ENCODE measurements at regions not wholly inside any gene's neighbourhood (a gene's known extent, or its start where the extent isn't known, plus 50 kb on each side); places are given as distances from the start of the nearest gene placed in this dataset.

- 40% methylated on average over 1 of the region's 6 CpGs for WGBS (ENCODE audit: insufficient coverage)
Measured at GRCh38 chr1:242826701-242827336, 302.3 kb upstream of the PLD5 start.

DNA sequence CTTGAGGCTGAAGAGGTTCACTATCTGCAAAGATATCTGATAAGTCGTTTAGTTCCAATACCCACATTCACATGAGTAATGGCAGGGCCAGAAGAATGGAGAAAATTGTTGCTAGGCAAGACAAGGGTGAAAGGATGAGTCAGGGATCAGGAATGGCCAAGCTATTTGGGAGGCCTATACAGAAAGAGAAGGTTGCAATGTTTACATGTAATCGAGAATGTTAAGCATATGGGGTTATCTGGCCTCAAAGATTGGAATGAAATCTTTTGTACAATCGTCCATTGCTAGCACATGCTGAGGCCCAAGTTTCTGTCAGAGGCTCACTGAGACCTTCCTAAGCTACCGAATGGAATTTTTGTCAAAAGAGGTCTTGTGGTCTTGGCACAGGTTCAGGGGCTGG is 299.9 kb upstream of the PLD5 start:
- Mint-ChIP-seq H3K4me3 (no peak overlapping the region), H3K27me3 (ENCODE audit: low read depth in 3 of 3) (peaks cover 0 to 2% (median 0%) of the 10 kb centered on the region in 3 donors), H3K36me3 (no peaks in the 10 kb centered on the region), H3K4me1 (no peaks in the 10 kb centered on the region), H3K9me3 (peaks cover 0 to 2% (median 0%) of the 10 kb centered on the region in 7 donors), H3K27ac (no peak overlapping the region)
- H3K27me3 ChIP-seq (ENCODE audit: control insufficient read depth in 2 of 2, insufficient read depth in 2 of 2, low read length in 2 of 2) = no peaks in the 10 kb centered on the region
- H3K4me2 ChIP-seq (replicated peaks; ENCODE audit: extremely low read depth, low read length, poor library complexity, severe bottlenecking) = no peak overlapping the region
- intact Hi-C loops (cut with micrococcal nuclease) = no loop called here
- no peaks in the 10 kb centered on the region for H3K36me3 ChIP-seq (replicated peaks in 1 of 2; ENCODE audit: control insufficient read depth in 1 of 2, insufficient read depth in 2 of 2, low read length in 2 of 2)
- no peaks in the 10 kb centered on the region for H3K4me1 ChIP-seq (ENCODE audit: control insufficient read depth in 1 of 2, insufficient read depth in 2 of 2, low read length in 2 of 2)
- no peak overlapping the region for H3K27ac ChIP-seq (ENCODE audit: low read depth in 1 of 2, low read length in 2 of 2)
- no peaks in the 10 kb centered on the region for H3K79me2 ChIP-seq (ENCODE audit: insufficient read depth, low read length)
- no peaks in the 10 kb centered on the region for H3K9me3 ChIP-seq (replicated peaks in 1 of 2; ENCODE audit: control insufficient read depth in 1 of 2, insufficient read depth in 1 of 2, low read length in 2 of 2)
- no peak overlapping the region for H2AFZ ChIP-seq (ENCODE audit: insufficient read depth, low read depth, low read length, poor library complexity, severe bottlenecking)
- H3K9ac ChIP-seq (ENCODE audit: insufficient read depth, low read length, poor library complexity, severe bottlenecking) = no peak overlapping the region
- H3K4me3 ChIP-seq (replicated peaks in 1 of 3; ENCODE audit: low read depth in 2 of 3, low read length in 3 of 3) = no peak overlapping the region
- DNase-seq = no peak
- WGBS (ENCODE audit: insufficient coverage) = 89% methylated on average over 1 of the region's 4 CpGs
- TF ChIP-seq, protein P1, sequence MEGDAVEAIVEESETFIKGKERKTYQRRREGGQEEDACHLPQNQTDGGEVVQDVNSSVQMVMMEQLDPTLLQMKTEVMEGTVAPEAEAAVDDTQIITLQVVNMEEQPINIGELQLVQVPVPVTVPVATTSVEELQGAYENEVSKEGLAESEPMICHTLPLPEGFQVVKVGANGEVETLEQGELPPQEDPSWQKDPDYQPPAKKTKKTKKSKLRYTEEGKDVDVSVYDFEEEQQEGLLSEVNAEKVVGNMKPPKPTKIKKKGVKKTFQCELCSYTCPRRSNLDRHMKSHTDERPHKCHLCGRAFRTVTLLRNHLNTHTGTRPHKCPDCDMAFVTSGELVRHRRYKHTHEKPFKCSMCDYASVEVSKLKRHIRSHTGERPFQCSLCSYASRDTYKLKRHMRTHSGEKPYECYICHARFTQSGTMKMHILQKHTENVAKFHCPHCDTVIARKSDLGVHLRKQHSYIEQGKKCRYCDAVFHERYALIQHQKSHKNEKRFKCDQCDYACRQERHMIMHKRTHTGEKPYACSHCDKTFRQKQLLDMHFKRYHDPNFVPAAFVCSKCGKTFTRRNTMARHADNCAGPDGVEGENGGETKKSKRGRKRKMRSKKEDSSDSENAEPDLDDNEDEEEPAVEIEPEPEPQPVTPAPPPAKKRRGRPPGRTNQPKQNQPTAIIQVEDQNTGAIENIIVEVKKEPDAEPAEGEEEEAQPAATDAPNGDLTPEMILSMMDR (IDR thresholded peaks at IDR 0.05) = no peak
- H4K20me1 ChIP-seq (ENCODE audit: insufficient read depth, low read length) = no peaks in the 10 kb centered on the region

More at GRCh38 chr1:242826701-242827336, 302.3 kb upstream of the PLD5 start:
- Histone ChIP-seq H3K27ac (ENCODE audit: low read depth in 1 of 2, low read length in 2 of 2) (no peak overlapping the region), H3K79me2 (ENCODE audit: insufficient read depth, low read length) (no peaks in the 10 kb centered on the region), H2AFZ (ENCODE audit: insufficient read depth, low read depth, low read length, poor library complexity, severe bottlenecking) (no peak overlapping the region), H3K27me3 (ENCODE audit: control insufficient read depth in 2 of 2, insufficient read depth in 2 of 2, low read length in 2 of 2) (no peaks in the 10 kb centered on the region), H3K4me2 (replicated peaks; ENCODE audit: extremely low read depth, low read length, poor library complexity, severe bottlenecking) (no peak overlapping the region), H4K20me1 (ENCODE audit: insufficient read depth, low read length) (no peaks in the 10 kb centered on the region), H3K4me1 (ENCODE audit: control insufficient read depth in 1 of 2, insufficient read depth in 2 of 2, low read length in 2 of 2) (no peaks in the 10 kb centered on the region), H3K9me3 (replicated peaks in 1 of 2; ENCODE audit: control insufficient read depth in 1 of 2, insufficient read depth in 1 of 2, low read length in 2 of 2) (no peaks in the 10 kb centered on the region), H3K9ac (ENCODE audit: insufficient read depth, low read length, poor library complexity, severe bottlenecking) (no peak overlapping the region), H3K36me3 (replicated peaks in 1 of 2; ENCODE audit: control insufficient read depth in 1 of 2, insufficient read depth in 2 of 2, low read length in 2 of 2) (no peaks in the 10 kb centered on the region), H3K4me3 (replicated peaks in 1 of 3; ENCODE audit: low read depth in 2 of 3, low read length in 3 of 3) (no peak overlapping the region)
- TF ChIP-seq, protein P1 (IDR thresholded peaks at IDR 0.05) = no peak
- H3K36me3 Mint-ChIP-seq = no peaks in the 10 kb centered on the region
- intact Hi-C loops (cut with micrococcal nuclease) = no loop called here
- no peak for DNase-seq
- no peak overlapping the region for H3K27ac Mint-ChIP-seq
- no peaks in the 10 kb centered on the region for H3K4me1 Mint-ChIP-seq
- peaks cover 0 to 5% (median 1%) of the 10 kb centered on the region in 7 donors for H3K9me3 Mint-ChIP-seq
- no peak overlapping the region for H3K4me3 Mint-ChIP-seq
- peaks cover 0 to 2% (median 0%) of the 10 kb centered on the region in 3 donors for H3K27me3 Mint-ChIP-seq (ENCODE audit: low read depth in 3 of 3)

Data from CD14-positive monocyte (primary cell).